Activated naive CD8-positive, alpha-beta T cell treated with anti-CD3 and anti-CD28 coated beads, Interleukin-2, amount 50 U/mL, for 24 hours (primary cell): ENCODE measurements at regions not wholly inside any gene's neighbourhood (a gene's known extent, or its start where the extent isn't known, plus 50 kb on each side); places are given as distances from the start of the nearest gene placed in this dataset.
"Not testable (repeated sequence)": the region's sequence is repeated elsewhere in the genome, so short reads cannot be mapped to it uniquely, and the experiment has no call there.

Source experiments
- ATAC-seq: fragments of 150-1000 bp; cut with Tn5 transposase; one replicate; pipeline ENCODE4 v1.10.0; 2021
- DNase-seq: peaks from one replicate; pipeline ENCODE4 v3.0.0; 2021
- H3K27ac Mint-ChIP-seq: one replicate; pipeline ENCODE4 v1.8.0; 2021; ENCODE audit warnings: mild to moderate bottlenecking, mixed read lengths
- H3K27me3 Mint-ChIP-seq: one replicate; pipeline ENCODE4 v1.8.0; 2021; ENCODE audit warnings: mixed read lengths
- H3K36me3 Mint-ChIP-seq: one replicate; pipeline ENCODE4 v1.8.0; 2021; ENCODE audit warnings: low read depth, mixed read lengths
- H3K4me1 Mint-ChIP-seq: one replicate; pipeline ENCODE4 v1.8.0; 2021; ENCODE audit warnings: mixed read lengths
- H3K4me3 Mint-ChIP-seq: one replicate; pipeline ENCODE4 v1.8.0; 2021; ENCODE audit warnings: mild to moderate bottlenecking, moderate library complexity, mixed read lengths
- H3K9me3 Mint-ChIP-seq: one replicate; pipeline ENCODE4 v1.8.0; 2021; ENCODE audit warnings: mixed read lengths

DNA sequence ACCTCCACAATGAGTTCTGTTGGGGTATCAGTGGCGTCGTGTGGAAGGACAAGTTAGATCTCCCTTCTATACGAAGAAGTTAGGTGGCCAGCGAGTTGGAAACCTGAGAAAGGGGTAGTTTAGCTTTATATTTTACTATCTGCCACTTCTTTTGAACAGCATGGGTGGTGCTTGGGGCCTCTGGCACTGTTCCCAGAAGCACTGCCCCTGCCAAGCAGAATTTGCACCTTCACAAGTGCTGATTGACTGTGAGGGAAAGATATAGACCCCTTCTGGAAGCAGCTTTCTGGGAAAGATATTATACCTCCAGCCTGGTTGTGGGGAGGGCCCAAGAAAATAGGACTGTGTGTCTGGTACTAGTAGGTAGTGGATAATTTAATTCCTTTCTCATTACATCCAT lies 246.9 kb downstream of the FBXO8 start:
- Mint-ChIP-seq H3K27ac (no peak overlapping the region), H3K9me3 (no peaks in the 10 kb centered on the region), H3K36me3 (no peaks in the 10 kb centered on the region), H3K27me3 (no peaks in the 10 kb centered on the region), H3K4me3 (no peak overlapping the region), H3K4me1 (no peaks in the 10 kb centered on the region)
- DNase-seq (no peak), ATAC-seq (no peak)

DNA sequence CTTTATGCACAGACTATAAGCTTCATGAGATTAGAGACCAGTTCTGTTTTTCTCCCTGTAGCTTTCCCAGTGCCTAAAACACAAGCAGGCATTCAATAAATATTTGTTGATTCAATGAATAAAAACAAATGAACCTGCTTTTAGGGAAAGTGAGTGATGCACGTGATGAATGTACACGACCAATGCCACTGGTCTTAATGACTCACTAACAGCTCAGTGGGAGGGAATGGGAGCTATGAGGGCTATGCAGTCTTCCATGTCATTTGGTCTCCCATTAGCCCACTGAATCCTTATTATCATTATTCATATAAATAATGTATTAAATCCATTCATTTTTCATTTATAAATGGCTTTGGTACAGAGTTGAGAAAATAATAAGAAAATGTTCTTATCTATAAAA lies 247.4 kb downstream of the FBXO8 start:
- Mint-ChIP-seq H3K27me3 (no peaks in the 10 kb centered on the region), H3K36me3 (no peaks in the 10 kb centered on the region), H3K4me1 (no peaks in the 10 kb centered on the region), H3K9me3 (no peaks in the 10 kb centered on the region), H3K27ac (no peak overlapping the region), H3K4me3 (no peak overlapping the region)
- DNase-seq (no peak), ATAC-seq (no peak)

DNA sequence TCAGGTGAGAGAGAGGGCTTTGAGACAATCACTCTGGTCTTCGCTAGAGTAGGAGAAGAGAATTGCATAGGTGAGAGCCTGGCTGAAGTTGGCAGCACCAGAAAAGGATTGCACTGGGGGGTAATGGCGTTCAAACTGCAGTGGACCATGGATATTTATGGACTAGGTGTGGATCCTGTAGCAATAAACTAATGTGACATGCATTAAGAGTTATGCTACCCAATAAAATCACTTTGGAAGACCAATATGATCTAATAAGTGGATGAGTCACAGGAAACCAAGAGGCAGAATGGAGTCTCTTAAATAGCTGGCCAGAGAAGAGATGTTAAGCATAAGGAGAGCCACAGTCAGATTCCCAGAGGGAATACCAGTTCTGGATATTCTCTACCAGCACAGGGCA lies 259.8 kb downstream of the FBXO8 start:
- ATAC-seq = no peak
- H3K36me3 Mint-ChIP-seq = no peaks in the 10 kb centered on the region
- no peak overlapping the region for H3K27ac Mint-ChIP-seq
- no peaks in the 10 kb centered on the region for H3K9me3 Mint-ChIP-seq
- H3K4me3 Mint-ChIP-seq = no peak overlapping the region
- no peak for DNase-seq
- no peaks in the 10 kb centered on the region for H3K4me1 Mint-ChIP-seq
- H3K27me3 Mint-ChIP-seq = no peaks in the 10 kb centered on the region

DNA sequence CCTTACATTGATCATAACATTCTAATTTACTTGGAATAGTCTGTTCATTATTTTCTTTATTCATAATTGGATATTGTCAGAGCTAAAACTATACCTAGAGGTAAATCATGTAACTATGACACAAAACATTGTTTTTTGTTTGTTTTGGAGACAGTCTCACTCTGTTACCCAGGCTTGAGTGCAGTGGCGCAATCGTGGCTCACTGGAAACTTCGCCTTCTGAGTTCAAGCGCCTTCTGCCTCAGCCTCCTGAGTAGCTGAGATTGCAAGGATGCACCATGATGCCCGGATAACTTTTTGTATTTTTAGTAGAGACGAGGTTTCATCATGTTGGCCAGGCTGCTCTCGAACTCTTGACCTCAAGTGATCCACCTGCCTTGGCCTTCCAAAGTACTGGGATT lies 265.2 kb downstream of the FBXO8 start:
- H3K4me3 Mint-ChIP-seq = no peak overlapping the region
- ATAC-seq (no peak), DNase-seq (no peak)
- H3K27ac Mint-ChIP-seq = no peak overlapping the region
- H3K36me3 Mint-ChIP-seq = no peaks in the 10 kb centered on the region
- no peaks in the 10 kb centered on the region for H3K27me3 Mint-ChIP-seq
- no peaks in the 10 kb centered on the region for H3K4me1 Mint-ChIP-seq
- no peaks in the 10 kb centered on the region for H3K9me3 Mint-ChIP-seq

DNA sequence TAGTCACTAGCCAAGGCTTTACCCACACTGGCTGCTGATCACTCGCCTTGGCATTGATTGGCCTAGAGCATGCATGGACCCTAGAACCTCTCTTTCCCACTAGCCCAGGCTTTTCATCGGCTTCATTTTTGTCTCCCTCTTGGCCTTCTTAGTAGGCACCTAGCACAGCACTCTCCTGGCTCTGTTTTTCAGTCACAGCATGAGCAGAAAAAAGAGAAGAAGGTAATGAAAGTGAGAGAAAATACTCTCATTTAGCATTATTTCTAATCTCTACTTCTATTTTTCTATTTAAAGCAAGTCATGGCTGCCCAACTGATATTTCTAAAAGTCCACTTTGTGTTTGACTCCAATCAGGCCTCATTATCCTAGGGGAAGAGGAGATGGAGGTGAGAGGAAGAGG lies 267.2 kb downstream of the FBXO8 start:
- no peak overlapping the region for H3K27ac Mint-ChIP-seq
- no peak for ATAC-seq
- H3K4me1 Mint-ChIP-seq = no peaks in the 10 kb centered on the region
- no peak overlapping the region for H3K4me3 Mint-ChIP-seq
- no peaks in the 10 kb centered on the region for H3K27me3 Mint-ChIP-seq
- H3K36me3 Mint-ChIP-seq = no peaks in the 10 kb centered on the region
- DNase-seq = no peak
- H3K9me3 Mint-ChIP-seq = no peaks in the 10 kb centered on the region

DNA sequence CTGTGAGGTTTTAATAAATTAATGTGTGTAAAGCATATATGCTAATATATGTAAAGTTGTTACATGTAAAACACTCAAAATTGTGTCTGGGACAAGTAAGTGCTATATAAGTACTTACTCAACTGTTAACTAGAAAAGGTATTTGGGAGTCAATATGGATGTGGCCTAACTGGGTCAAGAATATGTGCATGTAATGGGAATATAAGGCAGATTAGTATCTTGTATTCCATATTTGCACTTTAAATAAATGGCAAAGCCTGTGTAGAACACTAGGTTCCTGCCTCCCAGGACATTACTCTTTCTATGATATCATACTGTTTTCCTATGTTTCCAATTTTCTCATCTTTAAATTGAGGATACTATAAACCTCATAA lies 270.6 kb downstream of the FBXO8 start:
- H3K4me3 Mint-ChIP-seq = no peak overlapping the region
- no peak overlapping the region for H3K27ac Mint-ChIP-seq
- DNase-seq (no peak), ATAC-seq (no peak)
- no peaks in the 10 kb centered on the region for H3K27me3 Mint-ChIP-seq
- H3K4me1 Mint-ChIP-seq = no peaks in the 10 kb centered on the region
- H3K9me3 Mint-ChIP-seq = no peaks in the 10 kb centered on the region
- H3K36me3 Mint-ChIP-seq = no peaks in the 10 kb centered on the region

DNA sequence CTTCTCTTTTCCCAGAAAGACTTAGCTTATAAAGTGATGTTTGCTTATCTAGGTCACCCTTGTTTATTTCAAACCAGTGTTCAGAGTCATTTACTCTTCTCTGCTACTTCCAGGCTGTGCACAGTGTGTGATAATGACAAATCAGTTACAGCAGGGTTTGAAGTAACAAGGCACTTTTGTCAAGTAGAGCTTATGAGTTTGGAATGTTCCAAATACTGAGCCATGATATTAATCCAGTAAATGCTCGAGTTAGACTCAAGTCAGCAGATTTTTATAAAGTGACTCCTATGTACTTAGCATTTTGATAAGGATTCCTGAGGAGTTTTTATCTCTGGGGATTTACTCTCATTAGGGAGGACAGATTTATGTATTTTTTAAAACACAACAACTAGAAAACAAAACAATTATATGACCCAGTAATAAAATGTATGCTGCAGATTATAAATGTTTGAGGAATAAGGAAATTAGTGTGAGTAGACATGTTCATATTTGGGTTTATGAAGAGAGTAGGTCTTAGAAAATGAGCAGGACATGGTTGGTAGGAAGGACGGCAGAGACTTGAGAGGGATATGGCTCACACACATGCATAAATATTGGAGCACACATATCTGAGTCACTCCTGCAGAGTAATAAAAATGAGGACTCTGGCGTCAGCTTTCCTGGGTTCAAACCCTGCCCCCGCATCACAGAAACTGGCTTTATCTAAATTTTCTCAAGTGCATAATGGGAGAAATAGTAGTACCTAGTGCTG lies 271.2 kb downstream of the FBXO8 start:
- DNase-seq = no peak
- no peaks in the 10 kb centered on the region for H3K36me3 Mint-ChIP-seq
- no peaks in the 10 kb centered on the region for H3K4me1 Mint-ChIP-seq
- H3K9me3 Mint-ChIP-seq = no peaks in the 10 kb centered on the region
- ATAC-seq = no peak
- H3K4me3 Mint-ChIP-seq = no peak overlapping the region
- H3K27me3 Mint-ChIP-seq = no peaks in the 10 kb centered on the region
- H3K27ac Mint-ChIP-seq = no peak overlapping the region

DNA sequence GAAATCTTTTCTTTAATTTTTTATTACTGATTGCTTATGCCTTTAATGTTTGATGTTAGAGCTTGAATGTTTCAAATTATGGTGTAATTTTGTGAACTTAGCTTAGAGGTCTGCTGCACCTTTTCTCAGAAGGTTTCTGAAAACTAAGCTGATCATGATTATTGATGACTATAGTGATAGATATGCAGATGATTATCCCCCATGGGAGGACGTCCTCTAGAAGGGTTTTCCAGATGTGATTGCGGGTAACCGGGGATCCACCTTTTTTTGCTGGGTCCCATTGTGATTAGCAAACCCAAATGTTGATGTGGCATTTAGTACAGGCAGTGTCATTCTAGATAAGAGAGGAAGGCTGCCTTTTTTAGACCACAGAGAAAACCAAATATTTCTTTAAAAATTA lies 272.9 kb downstream of the FBXO8 start:
- ATAC-seq (no peak), DNase-seq (no peak)
- H3K27me3 Mint-ChIP-seq = no peaks in the 10 kb centered on the region
- no peak overlapping the region for H3K4me3 Mint-ChIP-seq
- H3K4me1 Mint-ChIP-seq = no peaks in the 10 kb centered on the region
- no peaks in the 10 kb centered on the region for H3K36me3 Mint-ChIP-seq
- H3K9me3 Mint-ChIP-seq = no peaks in the 10 kb centered on the region
- no peak overlapping the region for H3K27ac Mint-ChIP-seq

DNA sequence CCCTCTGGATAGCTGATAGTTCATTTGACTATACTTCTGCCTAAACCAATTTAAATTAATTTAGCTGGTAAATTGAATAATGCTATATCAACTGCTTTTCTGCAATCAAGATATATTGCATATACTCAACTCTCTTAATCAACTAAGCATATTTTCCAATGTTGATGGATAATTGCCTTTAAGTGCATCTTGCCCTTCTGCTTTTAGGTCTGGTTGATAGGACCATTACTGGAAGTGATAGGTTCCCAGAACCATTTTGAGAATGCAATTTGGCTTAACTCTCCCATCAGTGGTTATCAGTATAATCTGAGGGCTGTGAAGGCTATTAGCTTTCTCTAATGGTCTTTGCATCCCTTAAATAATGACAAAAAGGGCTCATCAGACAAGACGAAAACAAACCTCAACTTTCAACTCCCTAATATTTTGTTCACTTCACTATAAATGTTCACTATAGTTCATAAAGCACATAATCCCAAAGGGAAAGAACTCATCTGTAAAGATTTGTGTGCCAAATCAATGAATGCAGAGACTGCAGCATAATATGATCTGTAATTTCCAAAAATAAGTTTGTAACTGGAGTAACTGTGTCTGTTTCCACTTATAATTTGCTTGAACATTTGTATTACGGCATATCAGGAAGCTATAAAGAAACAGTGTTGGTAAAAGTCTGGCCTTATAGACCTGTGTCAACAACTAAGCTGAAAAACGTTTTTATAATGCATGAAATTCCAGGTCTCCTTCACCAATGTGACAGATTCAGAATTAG lies 273.6 kb downstream of the FBXO8 start:
- ATAC-seq (no peak), DNase-seq (no peak)
- H3K9me3 Mint-ChIP-seq = no peaks in the 10 kb centered on the region
- no peaks in the 10 kb centered on the region for H3K4me1 Mint-ChIP-seq
- H3K4me3 Mint-ChIP-seq = no peak overlapping the region
- no peak overlapping the region for H3K27ac Mint-ChIP-seq
- no peaks in the 10 kb centered on the region for H3K36me3 Mint-ChIP-seq
- H3K27me3 Mint-ChIP-seq = no peaks in the 10 kb centered on the region

DNA sequence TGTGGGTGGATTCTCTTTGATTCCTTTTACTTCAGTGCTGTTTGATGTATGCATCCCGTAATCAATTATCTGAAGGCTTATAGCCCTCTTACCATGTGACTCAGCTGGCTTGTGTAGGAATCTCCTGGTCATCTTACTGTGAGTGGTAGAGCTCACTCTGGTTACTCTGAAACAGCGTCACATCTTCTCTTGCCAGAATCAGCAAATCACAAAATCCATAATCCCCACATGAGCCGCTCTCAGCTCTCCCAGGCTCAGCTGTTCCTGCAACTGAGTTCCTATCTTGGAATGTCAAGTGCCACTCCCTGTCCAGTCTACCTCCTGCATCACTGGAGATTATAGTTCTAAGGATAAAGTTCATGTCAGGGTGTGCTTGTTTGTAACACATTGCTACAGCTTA lies 278.0 kb downstream of the FBXO8 start:
- Mint-ChIP-seq H3K4me1 (no peaks in the 10 kb centered on the region), H3K4me3 (no peak overlapping the region), H3K36me3 (no peaks in the 10 kb centered on the region), H3K27ac (no peak overlapping the region), H3K9me3 (no peaks in the 10 kb centered on the region), H3K27me3 (no peaks in the 10 kb centered on the region)
- DNase-seq = no peak
- no peak for ATAC-seq

DNA sequence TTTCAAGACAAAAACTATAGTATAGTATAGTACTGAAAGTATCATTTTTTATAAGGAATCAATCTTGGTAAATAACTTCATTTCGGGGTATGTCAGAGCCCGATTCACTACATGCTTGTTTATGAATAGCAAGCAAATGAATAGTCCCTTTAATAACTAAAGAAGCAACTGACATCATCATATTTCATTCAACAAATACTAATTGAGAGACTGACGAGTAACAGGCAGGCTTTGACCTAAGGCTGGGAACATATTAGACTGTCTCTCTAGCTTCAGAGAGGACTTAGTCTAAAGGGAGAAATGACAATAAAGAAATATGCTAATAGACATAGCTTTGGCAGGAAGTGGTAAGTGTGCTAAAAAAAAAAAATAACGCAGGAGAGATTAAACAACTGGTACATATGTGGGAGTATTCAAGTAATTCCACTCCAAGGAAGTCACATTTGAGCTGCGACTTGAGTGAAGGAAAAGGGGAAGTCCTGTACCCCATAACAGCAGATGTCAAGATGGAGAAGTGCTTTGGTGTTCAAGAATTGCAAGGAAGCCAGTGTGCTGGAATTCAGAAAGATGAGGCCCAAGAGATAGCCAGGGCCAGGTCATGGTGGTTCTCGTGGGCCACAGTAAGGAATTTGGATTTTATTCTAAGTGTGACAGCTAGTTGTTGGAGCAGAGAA lies 284.9 kb downstream of the FBXO8 start:
- ATAC-seq = no peak

DNA sequence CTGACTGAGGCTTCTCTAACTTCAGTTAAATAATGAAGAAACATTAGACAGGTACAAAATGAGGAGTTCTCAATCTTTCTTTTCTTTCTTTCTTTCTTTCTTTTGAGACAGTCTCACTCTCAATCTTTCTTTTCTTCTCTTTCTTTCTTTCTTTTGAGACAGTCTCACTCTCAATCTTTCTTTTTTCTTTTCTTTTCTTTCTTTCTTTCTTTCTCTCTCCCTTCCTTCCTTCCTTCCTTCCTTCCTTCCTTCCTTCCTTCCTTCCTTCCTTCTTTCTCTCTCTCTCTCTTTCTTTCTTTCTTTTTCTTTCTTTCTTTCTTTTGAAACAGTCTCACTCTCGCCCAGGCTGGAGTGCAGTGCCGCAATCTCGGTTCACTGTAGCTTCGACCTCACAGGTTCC lies 287.7 kb downstream of the FBXO8 start:
- H3K9me3 Mint-ChIP-seq, H3K27ac Mint-ChIP-seq, H3K4me3 Mint-ChIP-seq, H3K36me3 Mint-ChIP-seq, H3K4me1 Mint-ChIP-seq, ATAC-seq, H3K27me3 Mint-ChIP-seq, DNase-seq: not testable (repeated sequence)

More for the DNA sequence above, 284.9 kb downstream of the FBXO8 start:
- no peaks in the 10 kb centered on the region for H3K4me1 Mint-ChIP-seq
- no peaks in the 10 kb centered on the region for H3K27me3 Mint-ChIP-seq
- no peaks in the 10 kb centered on the region for H3K36me3 Mint-ChIP-seq
- no peaks in the 10 kb centered on the region for H3K9me3 Mint-ChIP-seq
- H3K27ac Mint-ChIP-seq = no peak overlapping the region
- no peak for DNase-seq
- no peak overlapping the region for H3K4me3 Mint-ChIP-seq

DNA sequence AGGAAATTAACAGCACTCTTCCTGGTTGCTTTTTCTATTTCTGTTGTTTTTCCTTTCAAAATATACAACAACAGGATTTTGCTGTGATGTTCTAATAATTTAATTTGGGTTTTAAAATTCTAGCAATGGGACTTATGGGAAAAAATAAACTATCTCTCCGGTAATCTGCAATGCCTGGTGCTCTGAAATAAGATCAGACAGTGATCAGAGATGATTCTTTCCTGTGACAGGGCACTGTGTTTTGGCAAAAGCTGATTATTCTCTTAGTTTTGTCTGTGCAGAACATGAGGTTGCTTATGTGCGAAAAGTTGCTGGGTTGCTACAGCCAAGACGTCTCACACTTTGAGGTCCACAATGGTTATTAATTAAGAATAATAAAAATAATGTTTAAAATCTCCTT lies 291.7 kb downstream of the FBXO8 start:
- Mint-ChIP-seq H3K4me3 (no peak overlapping the region), H3K27me3 (no peaks in the 10 kb centered on the region), H3K36me3 (no peaks in the 10 kb centered on the region), H3K4me1 (no peaks in the 10 kb centered on the region), H3K27ac (no peak overlapping the region), H3K9me3 (no peaks in the 10 kb centered on the region)
- no peak for DNase-seq
- no peak for ATAC-seq

DNA sequence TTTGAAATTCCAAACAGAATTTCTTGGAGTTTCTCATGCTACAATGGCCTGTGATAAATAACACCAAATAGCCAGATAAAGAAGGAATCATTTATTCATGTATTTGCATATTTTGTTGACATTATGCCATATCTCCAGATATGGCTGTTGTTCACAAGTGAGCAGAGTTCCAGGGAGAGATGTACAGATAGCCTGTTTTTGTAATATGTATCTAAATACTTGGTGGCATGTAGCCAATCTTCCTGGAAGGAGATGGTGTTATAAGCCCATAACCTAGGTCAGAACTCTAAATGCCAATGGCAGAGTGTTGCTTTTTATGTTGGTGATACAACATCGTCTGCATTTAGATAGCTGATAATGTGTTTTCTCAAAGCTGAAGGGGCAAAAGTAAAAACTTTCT lies 292.2 kb downstream of the FBXO8 start:
- no peaks in the 10 kb centered on the region for H3K4me1 Mint-ChIP-seq
- H3K36me3 Mint-ChIP-seq = no peaks in the 10 kb centered on the region
- no peaks in the 10 kb centered on the region for H3K9me3 Mint-ChIP-seq
- ATAC-seq = no peak
- H3K27ac Mint-ChIP-seq = no peak overlapping the region
- no peak for DNase-seq
- no peak overlapping the region for H3K4me3 Mint-ChIP-seq
- H3K27me3 Mint-ChIP-seq = no peaks in the 10 kb centered on the region

DNA sequence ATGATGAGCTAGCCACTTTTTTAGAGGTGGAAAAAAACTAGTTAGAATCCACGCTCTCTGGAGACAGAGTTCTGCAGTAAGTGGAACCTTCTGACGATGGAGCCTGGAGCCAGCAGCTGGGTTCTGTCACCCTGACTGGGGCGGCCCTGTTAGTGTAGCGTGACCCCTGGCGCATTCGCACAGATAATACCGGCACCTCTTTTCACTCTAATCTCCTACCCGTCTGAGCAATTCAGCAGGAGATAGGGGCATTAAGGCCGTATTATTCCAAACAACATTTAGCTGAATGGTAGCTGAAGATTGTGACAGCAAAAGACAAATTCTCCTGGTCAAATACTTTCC lies 292.6 kb downstream of the FBXO8 start:
- no peak for DNase-seq
- no peaks in the 10 kb centered on the region for H3K4me1 Mint-ChIP-seq
- no peaks in the 10 kb centered on the region for H3K36me3 Mint-ChIP-seq
- H3K4me3 Mint-ChIP-seq = no peak overlapping the region
- H3K27ac Mint-ChIP-seq = no peak overlapping the region
- no peaks in the 10 kb centered on the region for H3K27me3 Mint-ChIP-seq
- H3K9me3 Mint-ChIP-seq = no peaks in the 10 kb centered on the region
- ATAC-seq = no peak
